ENCODE measurements at regions not wholly inside any gene's neighbourhood (a gene's known extent, or its start where the extent isn't known, plus 50 kb on each side); places are given as distances from the start of the nearest gene placed in this dataset.

- no peak for TF ChIP-seq POLR2A (IDR thresholded peaks at IDR 0.05; ENCODE audit: low read length)
- no peak for TF ChIP-seq GATA1 (IDR thresholded peaks at IDR 0.05; ENCODE audit: low read depth, low read length)
Observed at GRCh38 chr13:48159401-48159800, 64.5 kb upstream of the MED4 start.

All from erythroblast (primary cell).